ENCODE measurements at regions not wholly inside any gene's neighbourhood (a gene's known extent, or its start where the extent isn't known, plus 50 kb on each side); places are given as distances from the start of the nearest gene placed in this dataset.

DNA sequence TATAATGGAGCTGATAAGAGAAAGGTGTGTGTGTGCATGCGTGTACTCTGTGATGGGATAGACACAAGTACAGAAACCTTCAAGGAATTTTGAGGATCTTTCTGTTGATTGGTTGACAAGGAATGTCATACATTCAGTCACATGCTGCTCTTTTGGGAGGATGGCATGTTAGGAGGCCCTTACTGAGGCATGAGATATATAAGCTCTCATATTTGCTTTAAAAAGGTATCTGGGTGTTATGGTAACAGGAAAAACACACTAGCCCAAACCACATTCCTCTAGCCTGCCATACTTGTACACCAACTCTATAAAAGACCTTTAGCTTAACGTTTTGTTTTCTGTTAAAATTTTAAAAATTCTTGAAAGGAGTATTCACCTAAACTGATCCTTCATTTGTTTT lies 72.5 kb upstream of the EGFR start:
- TF ChIP-seq, protein P1, sequence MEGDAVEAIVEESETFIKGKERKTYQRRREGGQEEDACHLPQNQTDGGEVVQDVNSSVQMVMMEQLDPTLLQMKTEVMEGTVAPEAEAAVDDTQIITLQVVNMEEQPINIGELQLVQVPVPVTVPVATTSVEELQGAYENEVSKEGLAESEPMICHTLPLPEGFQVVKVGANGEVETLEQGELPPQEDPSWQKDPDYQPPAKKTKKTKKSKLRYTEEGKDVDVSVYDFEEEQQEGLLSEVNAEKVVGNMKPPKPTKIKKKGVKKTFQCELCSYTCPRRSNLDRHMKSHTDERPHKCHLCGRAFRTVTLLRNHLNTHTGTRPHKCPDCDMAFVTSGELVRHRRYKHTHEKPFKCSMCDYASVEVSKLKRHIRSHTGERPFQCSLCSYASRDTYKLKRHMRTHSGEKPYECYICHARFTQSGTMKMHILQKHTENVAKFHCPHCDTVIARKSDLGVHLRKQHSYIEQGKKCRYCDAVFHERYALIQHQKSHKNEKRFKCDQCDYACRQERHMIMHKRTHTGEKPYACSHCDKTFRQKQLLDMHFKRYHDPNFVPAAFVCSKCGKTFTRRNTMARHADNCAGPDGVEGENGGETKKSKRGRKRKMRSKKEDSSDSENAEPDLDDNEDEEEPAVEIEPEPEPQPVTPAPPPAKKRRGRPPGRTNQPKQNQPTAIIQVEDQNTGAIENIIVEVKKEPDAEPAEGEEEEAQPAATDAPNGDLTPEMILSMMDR (IDR thresholded peaks at IDR 0.05): no peak
- TF ChIP-seq POLR2A (IDR thresholded peaks at IDR 0.05): no peak
